BLaER1 treated with 17β-estradiol and CSF1 and Interleukin-3, amounts not matched to agents 10 nM and 100 nM (cell line): ENCODE measurements at regions not wholly inside any gene's neighbourhood (a gene's known extent, or its start where the extent isn't known, plus 50 kb on each side); places are given as distances from the start of the nearest gene placed in this dataset.
A peak's percentile ranks its signal among the peaks of the same experiment; 100 is the strongest.
"Not testable (repeated sequence)": the region's sequence is repeated elsewhere in the genome, so short reads cannot be mapped to it uniquely, and the experiment has no call there.

ENCODE experiments used
- H3K27ac ChIP-seq, 11 experiments: shearing (Covaris generic); formaldehyde crosslinking; 2 replicates each; pipeline ENCODE4 v1.8.1; 2022
- H3K27me3 ChIP-seq, 11 experiments: shearing (Covaris generic); formaldehyde crosslinking; 2 replicates each; pipeline ENCODE4 v1.8.1; 2022
- H3K36me3 ChIP-seq, 11 experiments: shearing (Covaris generic); formaldehyde crosslinking; 2 replicates each; pipeline ENCODE4 v1.8.1; 2022
- H3K4me1 ChIP-seq, 10 experiments: shearing (Covaris generic); formaldehyde crosslinking; 2 replicates each; pipeline ENCODE4 v1.8.1; 2022
- H3K4me2 ChIP-seq, 11 experiments: shearing (Covaris generic); formaldehyde crosslinking; 2 replicates each; pipeline ENCODE4 v1.8.1; 2022
- H3K4me3 ChIP-seq, 10 experiments: shearing (Covaris generic); formaldehyde crosslinking; 2 replicates each; pipeline ENCODE4 v1.8.1; 2022
- H3K9ac ChIP-seq, 11 experiments: shearing (Covaris generic); formaldehyde crosslinking; 2 replicates each; pipeline ENCODE4 v1.8.1; 2022
- H3K9me3 ChIP-seq, 11 experiments: shearing (Covaris generic); formaldehyde crosslinking; replicated peaks in 1 of 11; 2 replicates each; pipeline ENCODE4 v1.8.1; 2022
- H4K20me1 ChIP-seq, 11 experiments: shearing (Covaris generic); formaldehyde crosslinking; 2 replicates each; pipeline ENCODE4 v1.8.1; 2022
- Cebpa-rat ChIP-seq, 11 experiments: shearing (Covaris generic); IDR thresholded peaks; 2 replicates each; pipeline ENCODE4 v1.8.1; 2022

DNA sequence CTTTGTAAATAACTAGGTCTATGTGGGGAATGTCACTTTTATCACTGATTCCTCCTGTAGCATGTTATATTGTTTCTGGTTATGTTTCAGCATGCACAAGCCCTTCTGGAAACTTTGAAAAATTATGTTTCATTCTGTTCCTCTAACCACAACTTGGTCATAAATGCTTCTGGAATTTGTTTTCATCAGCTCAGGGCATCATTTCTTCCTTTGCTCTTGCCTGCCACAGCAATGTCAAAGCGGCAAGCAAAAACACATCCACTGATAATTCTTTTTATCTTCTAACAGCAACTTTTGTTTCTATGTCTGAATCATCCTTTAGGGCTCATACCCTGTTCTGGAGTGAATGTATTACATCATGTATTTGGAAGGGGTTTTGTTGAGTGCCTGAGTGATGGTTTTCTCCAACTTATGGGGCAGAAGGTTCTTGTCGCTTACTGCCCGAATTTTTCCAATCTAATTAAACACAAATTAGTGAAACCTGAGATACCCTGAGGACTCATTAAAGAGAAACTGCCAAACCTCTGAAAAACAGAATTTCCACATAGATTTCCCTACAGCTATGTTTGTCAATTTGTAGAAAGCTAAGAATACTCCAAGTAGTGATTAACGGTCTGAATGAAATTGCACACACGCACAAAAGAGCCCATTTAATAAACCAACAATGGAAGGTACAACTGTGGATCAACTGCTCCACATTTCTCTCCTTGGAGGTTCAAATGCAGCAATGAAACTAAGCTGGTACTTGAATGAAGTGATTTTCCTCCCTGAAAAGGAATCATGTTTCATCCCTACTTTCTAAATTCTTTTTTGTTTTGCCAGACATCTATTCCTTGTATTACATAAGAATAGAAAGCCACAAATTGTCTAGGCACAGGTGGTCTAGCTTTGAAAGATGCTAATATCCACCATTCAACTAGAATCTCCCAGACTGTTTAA is 173.5 kb upstream of the KRR1 start:
- no peak overlapping the region for H3K4me2 ChIP-seq
- H4K20me1 ChIP-seq: no peaks in the 10 kb centered on the region
- H3K27ac ChIP-seq: no peak overlapping the region
- no peaks in the 10 kb centered on the region for H3K36me3 ChIP-seq
- H3K4me1 ChIP-seq: peaks cover 0 to 29% (median 18%) of the 10 kb centered on the region in 10 experiments; a peak in 14 of 20 replicates
- no peak for TF ChIP-seq Cebpa-rat (IDR thresholded peaks at IDR 0.05)
- H3K27me3 ChIP-seq: no peaks in the 10 kb centered on the region
- no peak overlapping the region for H3K9ac ChIP-seq
- no peak overlapping the region for H3K4me3 ChIP-seq
- H3K9me3 ChIP-seq: peaks cover 0 to 9% (median 0%) of the 10 kb centered on the region in 11 experiments; a peak in 4 of 22 replicates

DNA sequence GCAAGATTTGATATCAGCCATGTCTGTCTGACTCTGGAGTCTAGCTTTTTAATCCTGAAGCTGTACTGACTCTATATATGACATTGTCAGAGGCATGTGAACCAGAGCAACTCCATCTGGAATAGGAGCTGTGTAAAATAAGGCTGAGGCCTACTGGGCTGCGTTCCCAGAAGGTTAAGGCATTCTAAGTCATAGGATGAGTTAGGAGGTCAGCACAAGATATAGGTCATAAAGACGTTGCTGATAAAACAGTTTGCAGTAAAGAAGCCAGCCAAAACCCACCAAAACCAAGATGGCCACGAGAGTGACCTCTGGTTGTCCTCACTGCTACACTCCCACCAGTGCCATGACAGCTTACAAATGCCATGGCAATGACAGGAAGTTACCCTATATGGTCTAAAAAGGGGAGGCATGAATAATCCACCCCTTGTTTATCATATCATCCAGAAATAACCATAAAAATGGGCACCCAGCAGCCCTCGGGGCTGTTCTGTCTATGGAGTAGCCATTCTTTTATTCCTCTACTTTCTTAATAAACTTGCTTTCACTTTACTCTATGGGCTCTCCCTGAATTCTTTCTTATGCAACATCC is 172.7 kb upstream of the KRR1 start:
- not testable (repeated sequence) for H4K20me1 ChIP-seq, H3K4me3 ChIP-seq, H3K27ac ChIP-seq, H3K36me3 ChIP-seq, H3K27me3 ChIP-seq, H3K9ac ChIP-seq
- Histone ChIP-seq H3K4me2 (0 out of 22 replicates have a peak overlapping the region, but pooled peaks of 2 of the 11 experiments have one; percentile 9 to 38), H3K9me3 (peaks cover 0 to 10% (median 0%) of the 10 kb centered on the region in 11 experiments; a peak in 4 of 22 replicates), H3K4me1 (peaks cover 0 to 21% (median 12%) of the 10 kb centered on the region in 10 experiments; a peak in 12 of 20 replicates)

DNA sequence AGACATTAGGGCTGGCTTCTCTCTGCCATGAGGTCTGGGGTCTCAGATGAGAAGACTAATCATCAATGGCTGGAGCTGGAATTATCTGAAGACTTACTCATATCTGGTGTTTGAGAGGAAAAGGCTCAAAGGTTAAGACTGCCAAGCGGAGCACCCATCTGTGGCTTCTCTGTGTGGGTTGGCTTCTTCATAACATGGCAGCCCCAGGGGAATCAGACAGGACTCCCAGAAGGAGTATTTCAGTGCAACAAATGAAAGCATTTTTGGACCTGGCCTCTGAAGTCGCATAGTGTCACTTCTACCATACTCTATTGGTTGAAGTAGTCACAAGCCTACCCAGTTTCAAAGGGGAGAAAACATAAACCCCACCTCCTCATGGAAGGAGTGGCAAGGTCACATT is 171.8 kb upstream of the KRR1 start:
- Histone ChIP-seq H3K27ac (no peak overlapping the region), H3K36me3 (no peaks in the 10 kb centered on the region), H3K9ac (no peak overlapping the region), H3K4me3 (no peak overlapping the region), H3K9me3 (peaks cover 0 to 10% (median 0%) of the 10 kb centered on the region in 11 experiments; a peak in 4 of 22 replicates), H3K4me1 (peaks cover 0 to 16% (median 9%) of the 10 kb centered on the region in 10 experiments; a peak in 12 of 20 replicates), H3K4me2 (peak overlapping the region in 8 of 11 experiments; percentile 5 to 68 (median 42); a peak in 14 of 22 replicates), H4K20me1 (no peaks in the 10 kb centered on the region), H3K27me3 (no peaks in the 10 kb centered on the region)
- TF ChIP-seq Cebpa-rat (IDR thresholded peaks at IDR 0.05): no peak

- no peak overlapping the region for H3K9ac ChIP-seq
- H3K27me3 ChIP-seq: no peaks in the 10 kb centered on the region
- peaks cover 0 to 4% (median 0%) of the 10 kb centered on the region in 10 experiments; a peak in 7 of 20 replicates for H3K4me1 ChIP-seq
- no peaks in the 10 kb centered on the region for H3K36me3 ChIP-seq
- TF ChIP-seq Cebpa-rat (IDR thresholded peaks at IDR 0.05): no peak
- H3K27ac ChIP-seq: no peak overlapping the region
- no peak overlapping the region for H3K4me3 ChIP-seq
- no peak overlapping the region for H3K4me2 ChIP-seq
- H3K9me3 ChIP-seq: peaks cover 0 to 10% (median 0%) of the 10 kb centered on the region in 11 experiments; a peak in 4 of 22 replicates
- no peaks in the 10 kb centered on the region for H4K20me1 ChIP-seq
Measured at GRCh38 chr12:75677522-75677921, 166.1 kb upstream of the KRR1 start.

- H4K20me1 ChIP-seq: no peaks in the 10 kb centered on the region
- peaks cover 0 to 14% (median 7%) of the 10 kb centered on the region in 10 experiments; a peak in 13 of 20 replicates for H3K4me1 ChIP-seq
- H3K9me3 ChIP-seq: no peaks in the 10 kb centered on the region
- H3K4me3 ChIP-seq: no peak overlapping the region
- no peaks in the 10 kb centered on the region for H3K27me3 ChIP-seq
- no peaks in the 10 kb centered on the region for H3K36me3 ChIP-seq
- H3K9ac ChIP-seq: no peak overlapping the region
- H3K4me2 ChIP-seq: no peak overlapping the region
- H3K27ac ChIP-seq: no peak overlapping the region
- TF ChIP-seq Cebpa-rat (IDR thresholded peaks at IDR 0.05): no peak
Measured at GRCh38 chr12:75674393-75674792, 163.0 kb upstream of the KRR1 start.

- Histone ChIP-seq H3K4me1 (peaks cover 0 to 14% (median 7%) of the 10 kb centered on the region in 10 experiments; a peak in 13 of 20 replicates), H3K27me3 (no peaks in the 10 kb centered on the region), H4K20me1 (no peaks in the 10 kb centered on the region), H3K4me2 (peak overlapping the region in 7 of 11 experiments; percentile 16 to 51 (median 42); a peak in 12 of 22 replicates), H3K27ac (no peak overlapping the region), H3K9me3 (no peaks in the 10 kb centered on the region), H3K4me3 (no peak overlapping the region), H3K36me3 (no peaks in the 10 kb centered on the region), H3K9ac (no peak overlapping the region)
- no peak for TF ChIP-seq Cebpa-rat (IDR thresholded peaks at IDR 0.05)
Measured at GRCh38 chr12:75672200-75672599, 160.8 kb upstream of the KRR1 start.

- H3K9me3 ChIP-seq: no peaks in the 10 kb centered on the region
- H3K27me3 ChIP-seq: no peaks in the 10 kb centered on the region
- no peak overlapping the region for H3K27ac ChIP-seq
- peaks cover 0 to 14% (median 7%) of the 10 kb centered on the region in 10 experiments; a peak in 13 of 20 replicates for H3K4me1 ChIP-seq
- no peak overlapping the region for H3K4me3 ChIP-seq
- no peaks in the 10 kb centered on the region for H3K36me3 ChIP-seq
- no peak overlapping the region for H3K4me2 ChIP-seq
- no peak overlapping the region for H3K9ac ChIP-seq
- no peaks in the 10 kb centered on the region for H4K20me1 ChIP-seq
- no peak for TF ChIP-seq Cebpa-rat (IDR thresholded peaks at IDR 0.05)
Measured at GRCh38 chr12:75670216-75670615, 158.8 kb upstream of the KRR1 start.

- H3K4me2 ChIP-seq: no peak overlapping the region
- peaks cover 0 to 9% (median 1%) of the 10 kb centered on the region in 10 experiments; a peak in 10 of 20 replicates for H3K4me1 ChIP-seq
- no peaks in the 10 kb centered on the region for H4K20me1 ChIP-seq
- H3K9me3 ChIP-seq: no peaks in the 10 kb centered on the region
- no peak for TF ChIP-seq Cebpa-rat (IDR thresholded peaks at IDR 0.05)
- H3K27ac ChIP-seq: no peak overlapping the region
- no peaks in the 10 kb centered on the region for H3K36me3 ChIP-seq
- H3K27me3 ChIP-seq: no peaks in the 10 kb centered on the region
- no peak overlapping the region for H3K4me3 ChIP-seq
- no peak overlapping the region for H3K9ac ChIP-seq
Measured at GRCh38 chr12:75666939-75667334, 155.5 kb upstream of the KRR1 start.
